NCI-H2081 treated with DMSO at 0.1 percent for 48 hours (cell line): ENCODE measurements at regions not wholly inside any gene's neighbourhood (a gene's known extent, or its start where the extent isn't known, plus 50 kb on each side); places are given as distances from the start of the nearest gene placed in this dataset.

Experiments
- DNase-seq: peaks from one replicate; lab custom pipeline; 2025; lab: John Stamatoyannopoulos, UW

DNA sequence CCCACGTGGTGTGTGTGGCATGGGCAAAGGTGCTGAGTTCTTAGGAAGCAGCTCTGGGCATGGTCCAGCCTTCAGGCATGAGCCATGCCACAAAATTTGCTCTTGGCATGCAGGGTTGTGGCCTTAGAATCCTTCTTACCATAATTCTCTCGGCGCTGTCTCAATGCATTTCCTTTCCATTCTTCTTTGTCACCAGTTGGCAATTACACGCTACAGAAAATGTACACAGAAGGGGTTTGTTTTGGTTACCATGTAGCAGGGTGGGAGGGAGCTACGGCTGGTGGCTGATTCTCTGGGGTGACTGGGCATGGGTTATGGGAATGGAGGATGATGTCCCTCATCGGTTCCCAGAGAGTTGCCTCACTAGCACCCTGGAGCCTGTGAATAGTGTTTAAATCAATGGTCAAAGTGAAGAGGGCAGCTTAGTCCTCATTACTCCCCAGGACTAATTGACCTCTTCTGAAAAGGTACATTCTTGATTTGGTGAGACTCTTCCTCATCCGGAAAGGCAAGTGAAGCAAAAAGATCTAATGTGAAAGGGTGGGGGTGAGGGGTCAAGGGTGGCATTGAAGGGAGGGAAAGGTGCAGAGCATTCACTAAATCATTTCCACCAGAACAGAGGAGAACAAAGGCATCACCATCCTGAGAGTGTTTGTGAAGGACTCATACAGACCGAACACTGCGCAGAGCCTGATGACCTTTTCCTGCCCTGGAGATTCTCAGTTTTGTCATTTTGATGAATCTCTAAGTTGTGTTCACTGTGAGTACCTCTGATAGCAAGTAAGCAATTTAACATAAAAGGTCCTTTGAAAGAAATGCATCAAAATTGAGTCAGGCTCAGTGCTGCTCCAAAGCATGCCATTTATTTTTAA, 199.8 kb upstream of the SFRP2 start:
- DNase-seq: no peak

- DNase-seq: no peak
Measured at GRCh38 chr4:153987291-153987690, 198.4 kb upstream of the SFRP2 start.

GRCh38 chr4:153976954-153977353, 188.1 kb upstream of the SFRP2 start:
- DNase-seq: no peak

GRCh38 chr4:153974452-153974851, 185.6 kb upstream of the SFRP2 start:
- no peak for DNase-seq

DNA sequence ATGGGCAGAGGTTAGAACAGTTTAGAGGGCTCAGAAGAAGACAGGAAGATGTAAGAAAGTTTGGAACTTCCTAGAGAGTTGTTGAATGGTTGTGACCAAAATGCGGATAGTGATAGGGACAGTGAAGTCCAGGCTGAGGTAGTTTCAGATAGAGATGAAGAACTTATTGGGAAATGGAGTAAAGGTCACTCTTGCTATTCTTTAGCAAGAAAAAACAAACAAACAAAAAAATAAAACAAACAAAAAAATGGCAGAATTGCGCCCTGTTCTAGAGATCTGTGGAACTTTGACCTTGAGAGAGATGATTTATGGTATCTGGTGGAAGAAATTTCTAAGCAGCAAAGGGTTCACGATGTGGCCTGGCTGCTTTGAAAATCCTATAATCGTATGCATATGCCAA, 185.1 kb upstream of the SFRP2 start:
- DNase-seq: no peak

GRCh38 chr4:153971899-153972298, 183.0 kb upstream of the SFRP2 start:
- no peak for DNase-seq

- no peak for DNase-seq
Measured at GRCh38 chr4:153970169-153970568, 181.3 kb upstream of the SFRP2 start.

GRCh38 chr4:153969542-153969941, 180.7 kb upstream of the SFRP2 start:
- DNase-seq: no peak

GRCh38 chr4:153966641-153967040, 177.8 kb upstream of the SFRP2 start:
- no peak for DNase-seq

GRCh38 chr4:153963216-153963615, 174.3 kb upstream of the SFRP2 start:
- DNase-seq: no peak

- DNase-seq: no peak
Measured at GRCh38 chr4:153962311-153963039, 173.6 kb upstream of the SFRP2 start.

DNA sequence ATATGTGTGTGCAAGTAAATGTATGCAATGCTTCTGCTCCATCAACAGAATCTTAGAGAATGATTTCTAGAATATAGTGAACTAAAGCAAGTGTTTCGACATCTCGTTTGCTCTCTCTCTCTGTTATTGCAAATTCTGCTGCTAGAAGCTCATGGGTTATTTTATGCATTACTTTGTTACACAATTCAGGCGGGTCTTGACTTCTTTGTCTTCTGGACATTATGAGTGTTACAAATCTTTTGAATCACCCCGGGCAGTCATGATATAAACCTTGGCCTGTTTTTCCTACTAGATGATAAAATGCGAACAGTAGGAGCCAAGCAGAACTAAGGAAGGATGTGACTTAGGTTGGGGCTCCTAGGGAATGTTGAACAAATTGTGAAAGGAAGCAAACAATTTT, 166.4 kb upstream of the SFRP2 start:
- no peak for DNase-seq

DNA sequence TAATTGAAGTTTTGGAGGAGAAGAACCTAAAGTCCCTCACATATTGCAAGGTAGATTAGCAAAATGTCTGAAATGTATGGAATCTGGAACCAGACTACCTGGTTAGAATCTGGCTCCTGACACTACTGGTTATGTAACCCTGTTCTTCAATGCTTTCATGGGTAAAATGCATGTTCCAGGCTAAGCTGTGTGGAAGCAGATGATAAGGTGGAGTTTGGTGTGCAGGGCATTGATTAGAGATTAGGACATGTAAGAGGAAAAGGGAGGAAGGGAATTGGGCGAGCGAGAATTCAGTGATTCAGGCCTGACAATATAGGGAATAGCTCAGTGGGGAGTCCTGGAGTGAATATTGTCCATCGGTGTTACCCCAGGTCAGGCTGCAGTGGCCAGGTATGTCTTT, 165.8 kb upstream of the SFRP2 start:
- DNase-seq: no peak

DNA sequence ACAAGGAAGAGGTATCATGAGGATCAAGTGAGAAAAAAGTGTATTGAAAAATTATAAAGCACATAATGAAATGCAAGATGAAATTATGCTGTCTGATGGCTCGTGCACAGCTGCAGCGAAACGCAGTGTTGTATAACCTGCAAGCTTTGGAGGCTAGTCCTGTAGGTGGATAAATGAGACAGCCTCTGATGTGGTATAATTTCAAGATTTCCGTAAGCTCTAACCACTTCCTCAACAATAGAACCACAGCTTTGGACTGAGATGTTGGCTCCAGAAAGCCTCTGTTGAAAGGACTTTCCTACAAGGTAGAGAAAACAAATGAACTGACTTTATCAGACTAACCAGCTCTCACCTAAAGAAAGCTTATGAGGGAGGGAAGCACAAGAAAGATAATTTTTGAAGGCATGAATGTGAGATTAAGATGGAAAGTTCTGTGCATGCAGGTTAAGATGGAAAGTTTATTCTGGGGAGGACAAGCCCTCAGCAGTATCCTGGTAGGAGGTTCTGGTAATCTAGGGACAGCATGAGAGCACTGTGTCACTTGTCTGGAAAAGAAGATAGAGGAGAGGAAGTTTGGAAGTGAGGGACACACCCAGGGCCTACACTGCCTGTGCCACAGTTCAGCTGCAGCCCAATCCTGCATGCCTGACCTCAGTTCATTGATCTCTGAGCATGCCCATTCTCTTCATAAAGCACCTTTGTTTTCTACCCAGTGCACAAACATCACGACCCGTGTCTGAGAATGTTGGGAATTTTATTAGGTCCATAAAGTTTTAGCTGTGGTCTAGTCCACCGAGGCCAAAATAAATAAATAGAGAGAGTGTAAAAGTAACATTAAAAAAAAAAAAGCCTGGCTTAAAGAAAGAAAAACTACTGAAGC, 161.5 kb upstream of the SFRP2 start:
- DNase-seq: no peak

DNA sequence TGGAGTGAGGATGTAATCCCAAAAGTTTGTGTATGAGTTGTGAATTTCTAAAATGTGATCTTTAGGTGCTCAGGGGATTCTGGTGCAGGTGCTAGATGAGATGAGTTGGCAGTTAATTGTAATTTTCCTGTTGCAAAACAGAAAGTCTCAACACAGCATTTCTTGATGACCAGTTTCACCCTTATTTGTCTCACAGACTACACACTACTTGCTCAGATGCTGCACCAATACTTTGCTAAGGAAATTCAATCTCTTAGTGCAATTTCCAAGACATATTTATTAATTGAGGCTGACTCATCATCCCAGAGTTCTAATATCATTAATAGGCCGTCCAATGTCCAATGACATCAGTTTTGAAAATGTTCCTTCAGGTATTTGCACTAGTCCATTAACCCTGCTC, 159.2 kb upstream of the SFRP2 start:
- no peak for DNase-seq

DNA sequence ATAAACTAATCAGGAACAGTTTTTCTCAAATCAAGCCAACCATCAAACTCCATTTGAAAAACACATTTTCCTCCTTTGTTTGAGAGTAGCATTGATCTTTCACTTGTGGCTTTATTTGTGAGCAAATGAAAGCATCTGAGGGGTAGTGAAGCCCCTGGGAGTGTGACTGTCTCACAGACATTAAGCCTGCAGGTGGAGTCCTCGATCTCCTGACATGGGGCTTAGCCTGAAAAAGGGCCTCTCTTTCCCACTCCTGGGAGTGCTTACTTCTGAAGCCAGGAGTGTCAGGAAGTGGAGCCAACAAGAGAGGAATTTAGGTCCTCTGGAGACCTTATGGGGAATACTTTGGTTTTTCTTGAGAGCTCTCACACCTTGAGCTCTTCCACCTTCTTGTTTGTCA, 158.2 kb upstream of the SFRP2 start:
- no peak for DNase-seq

DNA sequence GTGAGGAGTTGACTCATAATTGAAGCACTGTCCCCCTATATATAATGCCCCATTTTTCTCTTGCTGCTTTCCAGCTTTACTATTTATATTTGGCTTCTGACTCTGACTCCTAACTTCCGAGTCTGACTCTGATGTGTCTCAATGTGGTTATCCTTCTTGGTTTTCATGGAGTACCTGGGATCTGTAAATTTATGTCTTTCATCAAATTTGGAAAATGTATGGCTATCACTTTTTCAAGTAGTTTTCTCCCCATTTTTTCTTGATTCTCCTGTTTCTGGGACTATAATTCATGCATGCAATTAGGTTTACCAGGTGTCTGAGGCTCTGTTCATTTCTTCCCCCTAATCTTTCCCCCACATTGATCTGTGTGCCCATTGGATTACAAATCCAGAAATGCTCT, 156.8 kb upstream of the SFRP2 start:
- no peak for DNase-seq

DNA sequence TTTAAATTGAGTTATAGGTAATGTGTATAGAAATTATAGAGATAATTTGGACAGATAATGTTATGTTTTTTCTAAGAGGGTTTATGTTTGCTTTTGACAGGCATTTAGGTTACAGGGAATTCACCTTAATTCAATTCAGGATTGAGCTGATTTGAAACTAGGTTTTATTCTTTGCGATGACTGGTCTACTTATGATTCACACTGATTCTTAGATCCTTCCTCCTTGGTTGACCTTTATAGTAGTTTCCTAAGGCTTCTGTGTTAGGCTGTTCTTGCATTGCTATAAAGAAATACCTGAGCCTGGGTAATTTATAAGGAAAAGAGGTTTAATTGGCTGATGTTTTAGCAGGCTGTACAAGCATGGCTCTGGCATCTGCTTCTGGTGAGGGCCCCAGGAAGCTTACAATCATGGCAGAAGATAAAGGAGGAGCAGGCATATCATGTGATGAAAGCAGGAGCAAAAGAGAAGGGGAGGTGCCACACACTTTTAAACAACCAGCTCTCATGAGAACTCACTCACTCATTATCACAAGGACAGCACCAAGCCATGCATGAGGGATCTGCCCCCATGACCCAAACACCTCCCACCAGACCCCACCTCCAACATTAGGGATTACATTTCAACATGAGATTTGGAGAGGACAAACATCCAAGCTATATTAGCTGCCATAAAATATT, 155.0 kb upstream of the SFRP2 start:
- DNase-seq: no peak

- no peak for DNase-seq
Measured at GRCh38 chr4:153940916-153941315, 152.0 kb upstream of the SFRP2 start.

GRCh38 chr4:153939570-153939969, 150.7 kb upstream of the SFRP2 start:
- DNase-seq: no peak

GRCh38 chr4:153938994-153939393, 150.1 kb upstream of the SFRP2 start:
- no peak for DNase-seq

DNA sequence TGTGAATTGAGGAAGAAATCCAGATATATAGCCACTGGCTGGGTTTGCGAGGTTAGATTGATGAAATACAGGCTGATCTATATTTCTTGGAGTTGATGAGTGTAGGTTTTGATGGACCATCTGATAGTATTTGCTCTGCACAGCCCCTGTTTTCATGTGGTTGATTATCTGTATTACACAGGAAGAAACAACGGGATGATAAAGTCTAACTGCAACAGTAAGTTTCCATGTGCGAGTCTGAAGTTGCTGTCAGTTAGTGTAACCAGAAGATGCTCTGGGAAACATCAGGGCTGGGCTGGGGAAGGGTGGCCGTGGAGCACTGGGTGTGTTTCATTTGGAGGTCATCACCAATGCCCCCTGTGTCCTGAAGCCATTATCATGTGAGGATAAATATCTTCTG, 148.4 kb upstream of the SFRP2 start:
- no peak for DNase-seq
